GM12801 (cell line): ENCODE measurements at regions not wholly inside any gene's neighbourhood (a gene's known extent, or its start where the extent isn't known, plus 50 kb on each side); places are given as distances from the start of the nearest gene placed in this dataset.

Source experiments
- CTCF ChIP-seq: IDR thresholded peaks from one replicate; pipeline ENCODE4 v1.5.1; 2011; ENCODE audit warnings: control low read depth; ENCODE audit not compliant: insufficient read length; ENCODE audit errors: extremely low read depth

- TF ChIP-seq CTCF, result no peak
Measured at GRCh38 chr2:7857904-7858303, 824.0 kb upstream of the ID2 start.

GRCh38 chr2:7858624-7859023 is 823.2 kb upstream of the ID2 start:
- no peak for TF ChIP-seq CTCF

GRCh38 chr2:7860693-7861092 is 821.2 kb upstream of the ID2 start:
- TF ChIP-seq CTCF, result no peak

- TF ChIP-seq CTCF, result no peak
Measured at GRCh38 chr2:7861910-7862702, 819.8 kb upstream of the ID2 start.

- no peak for TF ChIP-seq CTCF
Measured at GRCh38 chr2:7866104-7866503, 815.8 kb upstream of the ID2 start.

- TF ChIP-seq CTCF, result no peak
Measured at GRCh38 chr2:7866825-7867224, 815.0 kb upstream of the ID2 start.

GRCh38 chr2:7867867-7868266 is 814.0 kb upstream of the ID2 start:
- TF ChIP-seq CTCF, result no peak
